Inflammatory macrophage treated with lipopolysaccharide for 4 hours (primary cell): ENCODE measurements at regions not wholly inside any gene's neighbourhood (a gene's known extent, or its start where the extent isn't known, plus 50 kb on each side); places are given as distances from the start of the nearest gene placed in this dataset.

ENCODE experiments used
- DNase-seq: peaks from one replicate; pipeline ENCODE4 v3.0.0-alpha.2; 2020

DNA sequence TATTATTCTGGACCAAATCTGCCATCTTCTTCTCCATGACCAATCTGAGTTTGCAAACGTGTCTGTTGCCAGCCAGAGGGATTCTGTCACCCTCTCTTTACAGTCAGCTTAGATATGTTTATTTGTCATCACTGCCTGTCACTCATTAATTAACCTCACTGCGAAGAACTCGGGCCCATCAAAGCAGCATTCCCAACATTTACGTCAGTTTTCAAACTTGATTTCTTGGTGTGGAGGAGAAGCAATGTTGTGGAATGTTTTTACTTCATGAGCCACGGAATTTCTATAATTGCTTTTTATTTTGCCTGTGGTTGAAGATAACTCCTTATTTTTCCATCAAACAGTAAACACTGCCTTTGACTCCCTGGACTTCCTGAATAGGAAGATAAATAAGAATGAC is 91.8 kb upstream of the CNKSR3 start:
- no peak for DNase-seq

DNA sequence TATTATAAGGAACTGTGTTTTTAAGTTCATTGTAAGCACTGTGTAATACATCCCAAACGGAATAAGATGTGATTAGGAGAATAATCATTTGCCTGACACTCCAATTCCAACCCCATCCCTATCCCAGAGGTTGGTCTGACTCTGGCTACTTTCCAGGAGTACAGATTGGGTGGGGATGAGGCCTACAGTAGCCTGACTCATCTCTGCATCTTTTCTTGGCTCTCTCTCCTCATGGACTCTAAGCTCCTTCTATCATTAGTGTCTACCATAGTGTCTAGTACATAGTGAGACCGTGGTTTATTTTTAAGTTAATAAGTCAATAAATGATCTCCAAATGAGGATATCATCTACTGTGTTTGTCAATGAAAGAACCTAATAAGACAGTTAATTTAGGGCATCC is 92.2 kb upstream of the CNKSR3 start:
- DNase-seq, result no peak

DNA sequence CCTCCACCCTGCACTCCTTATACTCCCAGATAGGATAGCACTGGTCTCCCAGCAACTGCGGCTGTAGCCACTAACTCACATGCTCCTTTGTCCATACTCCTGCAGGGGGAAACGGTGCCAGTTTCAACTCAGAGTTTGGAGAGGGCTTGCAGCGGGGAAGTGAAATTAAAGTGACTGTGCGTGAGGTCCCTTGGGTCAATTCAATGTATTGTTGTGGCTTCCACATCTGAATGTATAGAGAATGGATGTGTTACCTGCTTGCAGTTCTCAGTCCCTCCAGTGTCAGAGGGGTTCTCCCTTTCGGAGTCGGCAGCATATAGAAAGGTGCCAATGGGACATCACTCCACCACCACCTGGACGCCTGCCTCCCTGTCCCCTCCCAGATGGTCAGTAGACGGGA is 93.6 kb upstream of the CNKSR3 start:
- DNase-seq, result peak; percentile 72

DNA sequence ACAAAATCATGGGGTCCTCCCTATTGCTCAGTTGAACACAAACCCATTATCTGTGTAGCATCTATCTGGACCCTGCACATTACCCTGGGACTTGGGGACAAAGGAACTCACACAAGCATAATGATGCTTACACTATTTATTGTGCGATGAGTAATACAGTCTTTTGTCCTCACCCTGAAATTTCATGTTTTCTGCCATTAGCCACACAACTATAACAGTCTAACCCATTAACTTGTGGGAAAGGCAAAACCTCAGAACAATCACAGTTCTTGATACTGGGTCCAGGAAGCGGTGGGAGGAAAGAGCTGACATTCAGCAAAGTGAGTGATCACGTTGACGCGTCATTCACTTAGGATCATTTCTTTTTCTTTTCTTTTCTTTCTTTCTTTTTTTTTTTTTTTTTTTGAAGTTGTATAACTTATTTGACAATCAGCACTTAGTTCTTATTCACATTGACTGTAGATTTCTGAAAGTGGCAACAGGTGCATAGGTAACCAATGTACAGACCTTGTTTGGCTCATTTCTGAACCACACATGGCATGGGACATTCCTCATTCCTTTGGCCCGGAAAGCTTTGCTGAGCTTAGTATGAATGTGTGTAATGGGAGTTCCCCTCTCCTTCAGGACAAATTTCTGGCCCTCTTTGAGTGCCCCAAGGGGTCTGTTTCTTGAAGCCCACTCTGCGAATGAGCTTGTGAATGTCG is 94.8 kb upstream of the CNKSR3 start:
- DNase-seq, result peak; percentile 89

DNA sequence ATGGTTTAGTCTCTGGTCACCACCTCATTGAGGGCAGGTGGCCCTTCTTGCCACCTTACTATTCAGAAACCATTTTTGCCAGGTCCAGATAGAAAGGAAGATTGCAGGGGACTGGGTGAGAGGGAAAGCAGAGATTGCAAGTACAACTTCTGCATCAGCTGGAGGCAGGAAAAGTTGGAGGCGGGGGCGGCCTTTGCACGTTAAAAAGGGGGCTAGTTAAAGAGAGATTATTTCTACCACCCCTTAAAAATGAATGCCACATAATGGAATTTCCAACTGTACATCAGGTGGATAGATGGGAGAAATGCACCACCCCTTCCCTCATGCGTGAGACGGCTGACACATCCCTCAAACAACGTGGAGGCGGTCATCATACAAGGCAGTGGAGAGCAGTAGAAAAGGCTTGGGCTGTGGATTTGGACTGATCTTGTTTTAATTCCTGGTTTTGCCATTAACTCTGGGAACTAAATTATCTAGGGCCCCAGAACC is 95.4 kb upstream of the CNKSR3 start:
- no peak for DNase-seq

DNA sequence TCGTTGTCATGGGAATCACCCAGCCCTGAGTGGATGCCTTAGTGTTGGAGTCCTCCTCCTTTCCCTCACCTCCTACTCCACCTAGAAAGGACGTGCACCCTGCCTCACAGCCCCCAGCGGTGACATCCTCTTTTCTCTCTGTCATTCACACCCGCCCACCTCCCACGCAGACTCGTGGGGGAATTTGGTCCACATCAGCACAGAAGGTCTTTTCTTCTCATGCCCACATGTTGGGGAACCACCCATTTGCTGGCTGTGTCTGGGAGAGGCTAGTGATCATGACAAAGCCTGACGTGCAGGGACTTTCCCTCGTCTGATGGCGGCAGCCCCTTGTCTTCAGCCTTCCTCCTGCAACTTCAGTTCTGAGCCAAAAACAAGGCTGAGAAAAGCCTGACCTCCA is 96.0 kb upstream of the CNKSR3 start:
- DNase-seq, result peak; percentile 99

DNA sequence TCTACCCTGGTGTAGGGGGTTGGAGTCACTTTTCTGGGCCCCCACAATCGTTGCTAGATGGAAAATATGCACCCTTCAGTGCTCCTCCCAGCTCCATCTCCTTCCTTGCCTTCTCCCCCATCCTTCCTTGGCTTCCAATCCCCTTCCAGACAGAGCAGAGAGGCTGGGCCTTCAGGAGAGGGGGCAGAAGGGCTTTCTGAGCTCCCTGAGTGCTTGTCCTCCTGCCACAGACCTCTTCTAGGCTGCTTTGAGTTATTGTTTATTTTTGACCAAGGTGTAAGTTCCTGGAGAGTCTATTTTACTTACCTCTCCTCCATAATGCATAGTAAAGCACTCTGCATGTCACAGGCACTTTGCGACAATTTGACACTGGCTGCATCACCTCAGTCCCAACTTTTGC is 96.4 kb upstream of the CNKSR3 start:
- DNase-seq, result no peak

DNA sequence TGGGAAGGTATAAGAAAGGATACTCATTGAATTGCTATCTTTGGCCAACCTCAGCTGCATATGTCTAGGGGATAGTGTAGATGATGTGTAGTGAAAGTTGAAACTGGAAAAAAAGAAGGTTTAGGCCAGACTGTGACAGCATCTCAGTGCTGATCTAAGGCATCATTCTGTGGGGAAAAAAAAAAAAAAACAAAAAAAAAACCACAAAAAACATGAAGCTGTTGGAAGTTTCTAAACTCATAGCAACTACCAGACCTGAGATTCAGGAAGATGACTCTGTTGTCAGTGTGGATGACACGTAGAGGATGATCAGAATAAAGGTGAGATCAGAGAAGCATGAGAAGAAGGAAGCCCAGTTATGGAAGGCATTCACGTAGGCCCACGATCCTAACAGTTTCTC is 100.8 kb upstream of the CNKSR3 start:
- DNase-seq, result peak; percentile 84

DNA sequence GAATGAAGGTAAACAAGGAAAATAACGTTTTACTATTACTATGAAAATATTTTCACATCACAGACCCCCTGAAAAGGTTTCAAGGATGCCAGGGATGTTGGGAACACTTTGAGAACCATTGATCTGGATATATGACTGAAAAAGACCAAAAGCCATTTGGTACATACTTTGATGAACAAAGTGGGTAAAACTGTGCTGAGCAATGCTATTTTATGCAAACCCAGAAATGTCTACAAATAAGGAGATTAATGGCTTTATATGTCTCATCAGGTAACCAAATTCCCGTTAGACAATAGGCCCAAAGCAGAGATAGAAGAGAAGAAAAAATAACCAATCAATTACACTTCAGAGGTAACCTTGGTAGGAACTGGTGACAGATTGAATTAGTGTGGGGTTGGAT is 101.4 kb upstream of the CNKSR3 start:
- no peak for DNase-seq

DNA sequence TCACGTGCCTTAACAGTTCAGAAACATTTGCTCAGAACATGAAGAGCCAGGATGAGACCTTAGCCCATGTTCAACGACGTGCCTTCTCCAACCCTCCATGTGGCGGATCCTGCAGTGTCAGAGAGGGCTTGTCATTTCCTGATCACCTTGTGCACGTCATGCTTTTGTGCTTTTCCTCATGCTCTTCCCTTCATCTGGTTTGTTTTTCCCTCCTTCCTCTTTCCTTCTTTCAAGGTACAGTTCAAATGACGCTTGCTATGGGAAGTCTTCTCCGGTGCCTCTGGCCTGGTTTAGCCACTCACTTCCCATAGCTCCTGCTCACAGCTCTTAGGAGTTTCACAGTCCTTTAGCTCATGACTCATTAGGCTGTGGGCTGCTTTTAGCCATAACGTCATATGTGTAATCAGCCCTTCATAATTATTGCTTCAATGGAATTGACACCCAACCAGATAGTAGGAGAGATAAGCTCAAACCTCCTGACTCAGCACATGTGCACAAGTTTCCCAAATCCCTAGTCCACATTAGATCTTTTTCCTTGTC is 102.7 kb upstream of the CNKSR3 start:
- DNase-seq, result peak; percentile 96

DNA sequence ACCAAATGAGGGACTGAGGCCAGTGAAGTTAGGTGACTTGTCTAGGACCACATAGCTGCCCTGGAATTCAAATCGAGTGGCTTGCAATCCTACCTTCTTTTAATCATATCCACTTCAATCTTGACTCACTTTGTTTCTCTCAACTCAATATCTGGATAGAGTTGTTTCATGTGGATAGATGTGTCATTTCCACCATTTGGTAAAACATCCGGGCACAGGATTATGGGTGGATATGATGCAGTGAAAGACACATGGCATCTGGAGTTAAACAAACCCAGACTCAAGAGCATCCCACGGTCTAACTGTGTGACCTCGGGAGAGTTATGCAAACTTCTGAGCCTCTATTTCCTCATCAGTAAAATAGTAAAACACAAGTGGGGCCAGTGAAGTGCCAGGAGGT is 103.6 kb upstream of the CNKSR3 start:
- DNase-seq, result peak; percentile 76

DNA sequence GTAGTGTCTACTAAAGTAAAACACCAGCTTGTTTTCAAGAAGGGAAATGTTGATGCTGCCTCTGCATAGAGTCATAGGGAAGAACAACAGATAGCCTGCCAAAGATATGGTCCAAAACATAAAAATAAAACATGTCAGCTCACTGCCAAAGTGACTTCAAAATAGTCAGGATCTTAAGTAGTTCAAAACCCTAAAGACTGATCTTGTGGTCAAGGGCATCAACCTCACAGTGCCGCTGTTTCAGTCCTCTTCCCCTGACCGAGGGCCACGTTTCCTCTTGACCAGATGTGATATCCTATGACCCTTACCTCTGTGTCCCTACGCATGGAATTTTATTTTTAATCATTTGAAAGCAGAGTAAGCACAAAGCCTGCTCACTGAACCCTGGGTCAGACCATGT is 104.2 kb upstream of the CNKSR3 start:
- no peak for DNase-seq

DNA sequence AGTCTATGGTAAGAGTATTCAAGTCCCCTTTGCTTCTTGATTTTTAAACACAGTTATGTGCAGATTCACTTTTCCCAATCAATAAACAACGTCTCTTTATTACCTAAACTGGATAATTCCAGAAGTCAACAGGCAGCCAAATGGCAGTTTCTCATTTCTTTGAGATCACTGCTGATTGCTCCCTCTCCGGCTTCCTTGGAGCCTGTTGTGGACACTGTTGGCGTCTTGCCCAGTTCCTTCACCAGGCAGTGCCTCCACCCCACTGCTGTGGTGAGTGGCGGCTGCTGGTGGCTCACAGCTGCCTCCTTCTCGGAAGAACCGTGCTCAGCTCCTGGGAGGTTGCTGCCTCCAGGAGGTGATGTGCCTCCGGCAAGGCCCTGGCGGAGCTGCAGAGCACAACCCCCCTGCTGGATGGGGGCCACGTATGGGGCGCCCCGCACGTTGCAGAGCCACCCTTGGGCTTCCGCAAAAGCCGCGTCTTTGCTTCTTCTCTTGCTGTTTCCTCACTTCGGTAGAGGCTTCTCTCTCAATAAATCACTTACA is 105.1 kb upstream of the CNKSR3 start:
- DNase-seq, result peak; percentile 27

DNA sequence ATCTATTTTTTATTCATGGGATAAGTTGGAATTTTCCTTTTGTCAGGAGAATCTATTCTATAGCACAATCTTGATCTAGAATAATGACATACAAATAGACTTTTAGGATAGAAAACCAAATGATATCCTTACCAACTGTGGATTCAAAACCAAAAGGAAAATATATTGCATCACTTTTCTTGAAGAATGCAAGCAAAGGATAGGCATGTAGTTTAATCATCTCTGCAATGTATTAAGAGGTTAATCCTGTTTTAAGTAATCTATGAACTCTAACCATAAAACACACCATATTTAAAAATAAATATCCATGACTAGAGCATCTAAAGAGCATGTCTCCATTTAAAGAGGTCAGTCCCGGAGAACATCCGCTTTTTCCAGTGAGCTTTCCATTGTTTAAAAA is 106.7 kb upstream of the CNKSR3 start:
- DNase-seq, result no peak

DNA sequence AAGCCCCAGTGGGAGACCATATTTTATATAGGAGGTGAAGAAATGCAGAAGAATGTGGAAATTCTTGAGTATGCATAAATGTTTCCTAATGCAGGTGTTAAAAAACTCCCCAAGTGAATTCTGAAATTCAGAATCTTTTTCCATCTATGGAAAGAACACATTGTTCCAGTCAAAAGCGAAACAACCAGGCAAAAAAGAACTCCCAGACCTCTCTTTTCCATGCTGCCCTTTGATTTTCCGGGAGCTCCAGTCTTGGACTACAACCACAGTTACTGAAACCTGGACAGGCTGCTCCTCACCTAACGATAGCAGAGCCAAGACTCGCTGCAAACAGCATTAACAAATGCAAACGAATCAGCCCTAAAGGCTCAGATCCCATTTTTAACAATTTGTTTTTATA is 108.7 kb upstream of the CNKSR3 start:
- DNase-seq, result no peak

DNA sequence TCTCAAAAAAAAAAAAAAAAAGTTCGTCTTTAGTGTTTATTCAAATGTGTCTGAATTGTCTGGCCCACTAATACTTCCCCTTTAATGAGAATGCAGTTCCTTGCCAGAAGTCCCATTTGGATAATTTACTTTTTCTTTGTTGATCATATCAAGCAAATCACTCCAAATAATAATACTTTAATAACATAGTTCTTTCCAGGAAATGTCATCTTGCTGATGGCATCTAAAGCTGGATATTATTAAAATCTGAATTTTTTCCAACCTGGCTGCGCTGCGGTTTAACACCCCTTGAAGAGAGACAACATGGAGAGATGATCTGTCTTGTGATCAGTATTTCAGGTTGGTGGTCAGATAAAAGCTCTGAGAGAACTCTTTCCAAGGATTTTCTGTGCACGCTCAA is 111.2 kb upstream of the CNKSR3 start:
- no peak for DNase-seq

DNA sequence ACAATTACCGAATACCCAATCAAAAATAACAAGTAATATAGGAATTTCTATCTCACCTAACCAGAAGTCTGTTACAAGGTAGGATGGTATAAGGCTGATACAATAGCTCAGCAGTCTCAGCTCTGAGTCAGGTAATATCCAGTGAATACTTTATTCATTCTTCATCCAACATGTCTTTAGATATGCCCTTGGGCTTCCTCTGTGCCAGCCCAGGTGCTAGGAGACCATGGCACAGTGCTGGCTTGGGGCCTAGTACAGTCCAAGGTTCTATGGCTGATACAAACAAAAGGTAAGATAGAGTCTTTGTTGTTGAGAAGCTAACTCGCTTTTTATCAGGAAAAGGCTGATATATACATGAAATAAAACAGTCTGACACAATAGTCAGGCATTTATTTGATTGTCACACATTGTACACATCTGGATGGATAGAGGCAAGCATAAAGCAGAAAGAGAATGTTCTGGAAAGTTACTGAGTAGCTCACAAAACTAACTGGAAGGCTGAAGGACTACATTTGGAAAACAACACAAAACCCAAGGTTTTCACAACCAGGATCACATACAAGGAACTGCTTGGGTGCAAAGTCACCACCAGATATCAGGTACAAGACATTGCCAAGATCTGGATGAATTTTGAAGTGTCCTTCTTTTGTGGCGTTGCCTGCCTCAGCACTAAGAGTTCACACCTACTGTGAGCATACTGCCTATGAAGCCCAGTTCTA is 110.4 kb upstream of the SCAF8 start:
- DNase-seq, result no peak

DNA sequence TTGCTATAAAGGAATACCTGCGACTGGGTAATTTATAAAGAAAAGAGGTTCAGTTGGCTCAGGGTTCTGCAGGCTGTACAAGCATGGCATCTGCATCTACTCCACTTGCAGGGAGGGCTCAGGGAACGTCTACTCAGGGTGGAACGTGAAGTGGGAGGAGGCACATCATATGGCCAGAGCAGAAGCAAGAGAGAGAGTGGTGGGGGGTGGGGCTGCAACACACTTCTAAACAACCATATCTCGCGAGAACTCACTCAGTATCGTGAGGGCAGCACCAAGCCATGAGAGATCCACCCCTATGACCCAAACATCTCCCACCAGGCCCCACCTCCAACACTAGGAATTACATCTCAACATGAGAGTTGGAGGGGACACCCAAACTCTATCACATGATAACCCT is 109.8 kb upstream of the SCAF8 start:
- DNase-seq, result no peak

DNA sequence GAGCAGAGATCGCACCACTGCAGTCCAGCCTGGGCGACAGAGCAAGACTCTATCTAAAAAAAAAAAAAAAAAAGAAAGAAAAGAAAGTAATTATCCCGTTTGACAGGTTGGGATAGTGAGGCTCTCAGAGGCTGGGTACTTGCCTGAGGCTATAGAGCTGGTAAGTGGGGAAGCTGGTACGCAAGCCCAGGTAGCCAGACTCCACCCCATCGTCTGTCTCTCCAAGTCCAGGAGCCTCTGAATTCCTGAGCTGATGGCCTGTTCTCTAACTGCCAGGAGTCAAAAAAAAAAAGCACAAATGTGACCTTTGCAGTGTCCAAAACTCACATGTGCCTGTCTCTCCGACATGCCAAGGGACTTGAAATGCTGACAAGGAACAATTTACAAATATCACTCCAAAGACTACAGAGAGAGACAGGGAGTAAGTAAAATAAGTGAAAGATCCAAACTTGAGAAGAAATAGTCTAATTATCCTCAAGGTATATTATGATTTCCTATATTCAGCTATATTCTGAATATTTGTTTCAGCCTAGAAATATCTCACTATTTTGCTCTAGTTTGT is 109.1 kb upstream of the SCAF8 start:
- no peak for DNase-seq

DNA sequence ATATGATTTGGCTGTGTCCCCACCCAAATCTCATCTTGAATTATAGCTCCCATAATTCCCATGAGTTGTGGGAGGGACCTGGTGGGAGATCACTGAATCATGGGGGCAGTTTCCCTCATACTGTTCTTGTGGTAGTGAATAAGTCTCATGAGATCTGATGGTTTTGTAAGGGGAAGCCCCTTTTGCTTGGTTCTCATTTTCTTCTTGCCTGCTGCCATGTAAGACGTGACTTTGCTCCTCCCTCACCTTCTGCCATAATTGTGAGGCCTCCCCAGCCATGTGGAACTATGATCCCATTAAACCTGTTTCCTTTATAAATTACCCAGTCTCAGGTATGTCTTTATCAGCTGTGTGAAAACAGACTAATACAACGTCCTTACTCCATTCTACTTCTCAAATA is 108.5 kb upstream of the SCAF8 start:
- peak; percentile 47 for DNase-seq

DNA sequence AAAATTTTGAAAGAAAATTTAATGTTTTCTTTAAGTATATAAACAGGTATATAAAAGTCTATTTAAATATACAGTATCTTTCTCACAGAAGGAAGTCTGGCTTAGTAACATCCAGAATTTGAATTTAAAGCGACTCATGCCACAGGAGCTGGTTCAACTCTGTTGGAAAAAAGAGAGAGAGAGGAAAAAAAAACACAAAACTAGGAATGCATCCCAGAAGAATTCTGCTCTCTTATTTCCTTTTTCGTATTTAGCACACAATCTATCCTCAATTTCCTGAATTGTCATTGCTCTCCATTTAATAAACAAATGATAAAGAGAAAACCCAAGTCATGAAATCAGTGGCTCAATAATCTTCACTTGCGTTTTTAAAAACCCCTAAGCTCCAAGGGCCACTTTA is 107.5 kb upstream of the SCAF8 start:
- DNase-seq, result no peak

DNA sequence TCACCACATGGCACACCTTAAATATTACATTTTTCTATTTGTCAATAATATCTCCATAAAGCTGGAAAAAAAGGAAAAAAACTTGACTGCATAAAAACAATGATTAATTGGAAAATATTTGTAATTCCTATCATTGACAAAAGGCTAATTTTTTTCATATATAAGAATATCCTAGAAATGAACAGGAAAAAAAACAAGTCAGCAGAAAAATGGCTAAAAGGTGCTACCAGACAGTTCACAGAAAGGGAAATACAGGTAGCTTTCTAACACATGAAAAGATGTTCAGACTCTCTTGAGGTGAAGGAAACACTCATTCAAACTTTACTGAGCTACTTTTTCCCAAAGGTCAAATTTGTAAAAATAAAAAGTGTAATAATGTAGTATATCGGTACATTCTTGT is 104.1 kb upstream of the SCAF8 start:
- DNase-seq, result no peak

DNA sequence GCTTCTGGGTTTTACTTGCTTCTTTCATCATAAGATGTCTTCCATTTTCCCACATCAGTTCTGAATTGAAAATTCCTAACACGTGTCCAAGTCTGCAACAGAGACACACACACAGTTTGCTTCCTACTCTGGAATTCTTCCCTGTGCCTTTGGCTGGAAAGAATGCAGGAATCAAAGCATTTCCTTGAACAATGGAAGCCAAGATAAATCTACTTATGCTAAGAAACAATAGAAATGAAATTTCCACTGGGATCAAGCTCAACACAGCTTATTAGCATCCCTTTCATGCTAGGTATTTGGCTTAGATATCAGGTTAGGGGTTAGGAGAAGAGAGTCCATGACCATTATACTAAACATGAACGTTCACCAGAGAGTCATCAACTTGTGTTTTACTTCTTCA is 101.1 kb upstream of the SCAF8 start:
- DNase-seq, result no peak

DNA sequence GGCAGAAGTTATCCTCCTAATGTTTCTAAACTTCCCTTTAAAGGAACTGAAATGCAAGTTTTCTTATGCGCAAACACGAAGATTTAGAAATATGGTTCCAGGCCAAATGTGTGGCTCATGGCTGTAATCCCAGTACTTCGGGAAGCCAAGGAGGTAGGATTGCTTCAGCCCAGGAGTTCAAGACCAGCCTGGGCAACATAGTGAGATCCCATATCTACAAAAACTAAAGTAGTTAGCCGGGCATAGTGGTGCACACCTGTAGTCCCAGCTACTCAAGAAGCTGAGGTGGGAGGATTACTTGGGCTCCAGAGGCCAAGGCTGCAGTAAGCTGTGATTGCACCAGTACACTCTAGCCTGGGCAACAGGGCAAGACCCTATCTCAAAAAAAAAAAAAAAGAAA is 95.8 kb upstream of the SCAF8 start:
- DNase-seq, result no peak
